B cell (primary cell): ENCODE measurements at regions not wholly inside any gene's neighbourhood (a gene's known extent, or its start where the extent isn't known, plus 50 kb on each side); places are given as distances from the start of the nearest gene placed in this dataset.
"Not testable (repeated sequence)": the region's sequence is repeated elsewhere in the genome, so short reads cannot be mapped to it uniquely, and the experiment has no call there.

Experiments
- ATAC-seq: fragments of 200-7000 bp; cut with Tn5 transposase; one replicate; pipeline ENCODE4 v1.10.0; 2021; ENCODE audit warnings: low read depth, mild to moderate bottlenecking, moderate number of reproducible peaks, moderate library complexity
- CTCF ChIA-PET: fragments of 350-600 bp; sonication (Branson Sonifier 250); formaldehyde crosslinking; loops from one replicate; lab custom pipeline; 2021; ENCODE audit warnings: antibody characterized with exemption, inconsistent platforms; lab: Charles Lee
- POLR2A ChIA-PET: fragments of 350-600 bp; sonication (Branson Sonifier 250); formaldehyde crosslinking; loops from one replicate; lab custom pipeline; 2021; ENCODE audit warnings: antibody characterized with exemption; lab: Charles Lee
- DNase-seq: peaks from one replicate; pipeline ENCODE4 v3.0.0; 2013
- H2AFZ ChIP-seq: 2 replicates; pipeline ENCODE4 v1.6.1; 2012; ENCODE audit warnings: mild to moderate bottlenecking, low read depth, low read length; ENCODE audit not compliant: insufficient read depth, poor library complexity, severe bottlenecking
- H3K27ac ChIP-seq, 2 donors: 1 replicate in 1 of 2; 2 replicates in 1 of 2; pipeline ENCODE4 v1.5.1; 2012 to 2013; ENCODE audit warnings: low read length in 2 of 2, mild to moderate bottlenecking in 2 of 2, moderate library complexity in 1 of 2
- H3K27me3 ChIP-seq, 4 experiments: fragments of 200-600 bp in 1 of 4; sonication (generic) in 1 of 4; replicated peaks in 1 of 4; 1 replicate in 2 of 4; 2 replicates in 2 of 4; pipeline versions ENCODE4 v1.6.1 to v1.7.0; 2013 to 2016; ENCODE audit warnings: low read length in 3 of 4, mild to moderate bottlenecking in 2 of 4, mixed read lengths in 1 of 4, moderate library complexity in 1 of 4; ENCODE audit not compliant: insufficient read depth in 4 of 4, control insufficient read depth in 3 of 4; ENCODE audit errors: control extremely low read depth in 1 of 4
- H3K36me3 ChIP-seq, 2 experiments: replicated peaks in 1 of 2; 1 replicate in 1 of 2; 2 replicates in 1 of 2; pipeline versions ENCODE4 v1.6.1 to v1.7.1; 2013; ENCODE audit warnings: low read length in 1 of 2; ENCODE audit not compliant: insufficient read depth in 2 of 2, control insufficient read depth in 1 of 2; ENCODE audit errors: control extremely low read depth in 1 of 2, extremely low read depth in 1 of 2
- H3K4me1 ChIP-seq, 2 donors: fragments of 200-600 bp in 1 of 2; sonication (generic) in 1 of 2; 1 replicate in 1 of 2; 2 replicates in 1 of 2; pipeline versions ENCODE4 v1.5.1 to v1.6.1; 2013 to 2017; ENCODE audit warnings: low read length in 2 of 2; ENCODE audit not compliant: control insufficient read depth in 2 of 2, insufficient read depth in 2 of 2
- H3K4me2 ChIP-seq: replicated peaks from 2 replicates; pipeline ENCODE3; 2012; ENCODE audit warnings: mild to moderate bottlenecking, low read depth, low read length; ENCODE audit not compliant: poor library complexity, severe bottlenecking
- H3K4me3 ChIP-seq, 5 experiments: fragments of 200-600 bp in 1 of 5; sonication (generic) in 1 of 5; 1 replicate in 3 of 5; 2 replicates in 2 of 5; pipeline versions ENCODE4 v1.5.1 to v1.7.0; 2011 to 2016; ENCODE audit warnings: low read length in 4 of 5, mild to moderate bottlenecking in 4 of 5, low read depth in 2 of 5, control low read depth in 1 of 5, moderate library complexity in 1 of 5; ENCODE audit not compliant: insufficient read depth in 1 of 5; ENCODE audit errors: control extremely low read depth in 1 of 5, extremely low read depth in 1 of 5
- H3K79me2 ChIP-seq: fragments of 200-600 bp; sonication (generic); one replicate; pipeline ENCODE4 v1.6.0; 2016; ENCODE audit warnings: low read length; ENCODE audit not compliant: control insufficient read depth, insufficient read depth
- H3K9ac ChIP-seq: fragments of 200-600 bp; sonication (generic); 2 replicates; pipeline ENCODE4 v1.6.1; 2017; ENCODE audit warnings: mild to moderate bottlenecking, low read length, moderate library complexity
- H3K9me3 ChIP-seq, 3 donors: one replicate each; pipeline versions ENCODE4 v1.6.1 to v1.7.1; 2013; ENCODE audit warnings: low read length in 2 of 3; ENCODE audit not compliant: control insufficient read depth in 2 of 3, insufficient read depth in 1 of 3; ENCODE audit errors: control extremely low read depth in 1 of 3
- H4K20me1 ChIP-seq: 2 replicates; pipeline ENCODE4 v1.6.0; 2012; ENCODE audit warnings: mild to moderate bottlenecking, low read length; ENCODE audit not compliant: insufficient read depth, control insufficient read depth, poor library complexity, severe bottlenecking
- H3K27ac Mint-ChIP-seq: one replicate; pipeline ENCODE4 v1.8.0; 2021; ENCODE audit warnings: mixed read lengths
- H3K27me3 Mint-ChIP-seq: one replicate; pipeline ENCODE4 v1.8.0; 2021; ENCODE audit warnings: mixed read lengths
- H3K4me1 Mint-ChIP-seq: one replicate; pipeline ENCODE4 v1.8.0; 2021; ENCODE audit warnings: mixed read lengths
- H3K4me3 Mint-ChIP-seq: one replicate; pipeline ENCODE4 v1.8.0; 2021; ENCODE audit warnings: mixed read lengths
- H3K9me3 Mint-ChIP-seq: one replicate; pipeline ENCODE4 v1.8.0; 2022; ENCODE audit warnings: mixed read lengths; ENCODE audit not compliant: insufficient read depth
- EZH2 ChIP-seq: IDR thresholded peaks from 2 replicates; pipeline ENCODE4 v1.6.1; 2012; ENCODE audit warnings: borderline replicate concordance, low read depth, mild to moderate bottlenecking, moderate library complexity, low read length; ENCODE audit not compliant: insufficient read depth, poor library complexity, severe bottlenecking
- WGBS: methylation state at CpG from one replicate; pipeline ENCODE4 v1.1.5; 2013; ENCODE audit warnings: missing lambda C conversion rate; ENCODE audit not compliant: insufficient coverage; 5-methylcytosine and 5-hydroxymethylcytosine counted together
- intact Hi-C: fragments of 100-400 bp; cut with micrococcal nuclease; formaldehyde crosslinking; loops from one replicate; pipeline ENCODE4 v1.10.0; 2022
- TF ChIP-seq, protein P1 (sequence below): fragments of 200-600 bp; IDR thresholded peaks from one replicate; pipeline ENCODE4 v1.8.0; 2022; ENCODE audit warnings: antibody characterized with exemption, mild to moderate bottlenecking

DNA sequence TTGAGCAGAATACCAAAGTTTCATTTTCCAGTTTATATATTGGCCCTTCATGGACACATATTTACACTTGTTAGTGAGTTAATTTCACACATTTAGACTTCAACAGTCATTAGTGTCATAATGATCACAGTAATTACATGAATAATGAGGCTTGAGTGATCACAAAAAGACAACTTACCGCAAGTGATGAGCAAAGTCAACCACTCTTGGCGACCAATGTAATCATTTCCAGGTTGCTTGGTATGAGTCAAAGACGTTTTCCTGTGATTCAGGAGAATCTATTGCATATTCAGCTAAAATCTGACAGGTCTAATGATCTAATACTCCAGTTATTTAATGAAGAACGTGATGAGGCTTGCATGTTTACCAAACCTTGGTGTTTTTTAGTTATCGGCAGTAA is 407.9 kb upstream of the TENM3 start:
- no peak overlapping the region for H3K9ac ChIP-seq

DNA sequence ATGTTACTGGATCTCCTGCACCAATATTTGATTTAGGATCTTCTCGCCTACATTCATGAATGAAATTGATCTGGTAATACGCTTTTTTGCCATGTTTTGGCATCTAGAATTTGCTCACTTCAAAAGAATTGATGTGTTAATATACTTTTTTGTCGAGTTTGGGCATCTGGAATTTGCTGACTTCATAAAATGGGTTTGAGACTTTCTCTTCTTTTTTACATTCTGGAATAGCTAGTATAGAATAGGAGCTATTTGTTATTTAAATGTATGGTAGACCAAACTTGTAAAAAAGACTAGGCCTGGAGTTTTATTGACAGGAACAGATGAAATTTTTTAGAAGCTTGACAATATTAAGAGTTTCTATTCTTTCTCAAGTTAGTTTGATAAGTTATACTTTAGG is 404.9 kb upstream of the TENM3 start:
- Histone ChIP-seq H3K9me3 (peaks cover 0 to 2% (median 0%) of the 10 kb centered on the region in 3 donors), H3K27ac (no peak overlapping the region), H3K4me2 (no peak overlapping the region), H3K79me2 (no peaks in the 10 kb centered on the region), H4K20me1 (no peaks in the 10 kb centered on the region), H3K9ac (no peak overlapping the region), H3K4me3 (no peak overlapping the region), H2AFZ (no peak overlapping the region), H3K27me3 (no peaks in the 10 kb centered on the region), H3K4me1 (no peaks in the 10 kb centered on the region), H3K36me3 (no peaks in the 10 kb centered on the region)
- ATAC-seq (no peak), DNase-seq (no peak)
- Mint-ChIP-seq H3K9me3 (no peaks in the 10 kb centered on the region), H3K27me3 (no peaks in the 10 kb centered on the region), H3K4me1 (no peaks in the 10 kb centered on the region), H3K27ac (no peak overlapping the region), H3K4me3 (no peak overlapping the region)
- ChIA-PET POLR2A (no interaction called here), CTCF (no interaction called here)
- no peak for TF ChIP-seq EZH2
- TF ChIP-seq, protein P1, sequence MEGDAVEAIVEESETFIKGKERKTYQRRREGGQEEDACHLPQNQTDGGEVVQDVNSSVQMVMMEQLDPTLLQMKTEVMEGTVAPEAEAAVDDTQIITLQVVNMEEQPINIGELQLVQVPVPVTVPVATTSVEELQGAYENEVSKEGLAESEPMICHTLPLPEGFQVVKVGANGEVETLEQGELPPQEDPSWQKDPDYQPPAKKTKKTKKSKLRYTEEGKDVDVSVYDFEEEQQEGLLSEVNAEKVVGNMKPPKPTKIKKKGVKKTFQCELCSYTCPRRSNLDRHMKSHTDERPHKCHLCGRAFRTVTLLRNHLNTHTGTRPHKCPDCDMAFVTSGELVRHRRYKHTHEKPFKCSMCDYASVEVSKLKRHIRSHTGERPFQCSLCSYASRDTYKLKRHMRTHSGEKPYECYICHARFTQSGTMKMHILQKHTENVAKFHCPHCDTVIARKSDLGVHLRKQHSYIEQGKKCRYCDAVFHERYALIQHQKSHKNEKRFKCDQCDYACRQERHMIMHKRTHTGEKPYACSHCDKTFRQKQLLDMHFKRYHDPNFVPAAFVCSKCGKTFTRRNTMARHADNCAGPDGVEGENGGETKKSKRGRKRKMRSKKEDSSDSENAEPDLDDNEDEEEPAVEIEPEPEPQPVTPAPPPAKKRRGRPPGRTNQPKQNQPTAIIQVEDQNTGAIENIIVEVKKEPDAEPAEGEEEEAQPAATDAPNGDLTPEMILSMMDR: no peak
- no CpG with 5 or more reads among the region's 3 CpGs for WGBS
- intact Hi-C loops: no loop called here

More for the DNA sequence above, 407.9 kb upstream of the TENM3 start:
- no peak overlapping the region for H3K4me3 ChIP-seq
- H3K4me1 ChIP-seq: no peaks in the 10 kb centered on the region
- TF ChIP-seq, protein P1: no peak
- no peak for TF ChIP-seq EZH2
- Mint-ChIP-seq H3K9me3 (no peaks in the 10 kb centered on the region), H3K27ac (no peak overlapping the region), H3K4me3 (no peak overlapping the region), H3K4me1 (no peaks in the 10 kb centered on the region), H3K27me3 (no peaks in the 10 kb centered on the region)
- intact Hi-C loops: no loop called here
- no peaks in the 10 kb centered on the region for H3K36me3 ChIP-seq
- no peaks in the 10 kb centered on the region for H3K79me2 ChIP-seq
- WGBS: 84% methylated on average over 3 of the region's 5 CpGs
- DNase-seq (no peak), ATAC-seq (no peak)
- no peak overlapping the region for H2AFZ ChIP-seq
- H3K9me3 ChIP-seq: peaks cover 0 to 2% (median 0%) of the 10 kb centered on the region in 3 donors
- POLR2A ChIA-PET: no interaction called here
- no peak overlapping the region for H3K27ac ChIP-seq
- H4K20me1 ChIP-seq: no peaks in the 10 kb centered on the region
- no peaks in the 10 kb centered on the region for H3K27me3 ChIP-seq
- H3K4me2 ChIP-seq: no peak overlapping the region
- CTCF ChIA-PET: no interaction called here

DNA sequence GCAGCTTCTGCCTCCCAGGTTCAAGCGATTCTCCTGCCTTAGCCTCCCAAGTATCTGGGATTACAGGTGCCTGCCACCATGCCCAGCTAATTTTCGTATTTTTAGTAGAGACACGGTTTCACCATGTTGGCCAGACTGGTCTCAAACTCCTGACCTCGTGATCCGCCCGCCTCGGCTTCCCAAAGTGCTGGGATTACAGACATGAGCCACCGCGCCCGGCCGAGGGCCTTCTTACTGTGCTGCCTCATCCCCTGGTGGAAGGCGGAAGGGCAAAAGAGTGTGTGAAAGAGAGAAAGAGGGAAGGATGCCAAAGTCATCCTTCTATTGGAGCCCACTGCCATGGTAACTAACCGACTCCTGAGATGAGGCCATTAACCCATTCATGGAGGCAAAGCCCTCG is 399.4 kb upstream of the TENM3 start:
- intact Hi-C loops, H3K4me1 Mint-ChIP-seq, H3K4me1 ChIP-seq, H3K27ac Mint-ChIP-seq, ATAC-seq, H3K9me3 Mint-ChIP-seq, H3K9me3 ChIP-seq, H3K4me3 ChIP-seq, H3K79me2 ChIP-seq, DNase-seq, H4K20me1 ChIP-seq, H3K36me3 ChIP-seq, H3K4me2 ChIP-seq, POLR2A ChIA-PET, H3K27ac ChIP-seq, H3K27me3 ChIP-seq, CTCF ChIA-PET, H3K27me3 Mint-ChIP-seq, H2AFZ ChIP-seq, H3K9ac ChIP-seq, H3K4me3 Mint-ChIP-seq: not testable (repeated sequence)
- 90% methylated on average over 8 of the region's 14 CpGs for WGBS
